HepG2 (cell line): ENCODE measurements at regions not wholly inside any gene's neighbourhood (a gene's known extent, or its start where the extent isn't known, plus 50 kb on each side); places are given as distances from the start of the nearest gene placed in this dataset.

Source experiments
- ATAC-seq: fragments of 200-7000 bp; cut with Tn5 transposase; 3 replicates; pipeline ENCODE4 v1.9.1; 2020; ENCODE audit warnings: mild to moderate bottlenecking, moderate library complexity
- BruUV-seq: library from RNA; stranded (reverse); fragments of 400-500 nt; replicated peaks from 2 replicates; lab custom pipeline; 2021; lab: Mats Ljungman, UMichigan
- CTCF ChIA-PET: fragments of 300-600 bp; formaldehyde crosslinking; extraction: SDS; loops from one replicate; lab custom pipeline; 2021; ENCODE audit warnings: low total read pairs, inconsistent platforms, low intra/inter-chr PET ratio; lab: Yijun Ruan, JAX
- POLR2A ChIA-PET: fragments of 350-600 bp; sonication (Branson Sonifier 250); formaldehyde crosslinking; loops from one replicate; lab custom pipeline; 2020; ENCODE audit warnings: antibody characterized with exemption, inconsistent platforms; lab: Yijun Ruan, JAX
- DNase-seq: peaks from one replicate; pipeline ENCODE4 v3.0.0-alpha.2; 2015; ENCODE audit warnings: low spot score
- FAIRE-seq: peaks from 3 replicates; lab custom pipeline; 2011; peaks lifted over from hg19 to GRCh38; lab: Jason Lieb, UNC
- H2AFZ ChIP-seq: one replicate; pipeline ENCODE4 v1.6.1; 2011; ENCODE audit warnings: low read length, inconsistent platforms
- H3K27ac ChIP-seq: fragments of 300-600 bp; 3 replicates; pipeline ENCODE4 v1.8.0; 2011; ENCODE audit warnings: mixed run types, mild to moderate bottlenecking, mixed read lengths, low read length, inconsistent platforms; ENCODE audit not compliant: insufficient read depth; ENCODE audit errors: extremely low read length
- H3K27me3 ChIP-seq, 2 experiments: fragments of 200-600 bp in 1 of 2; 2 replicates in 1 of 2; 3 replicates in 1 of 2; pipeline versions ENCODE4 v1.6.0 to v1.8.0; 2011; ENCODE audit warnings: low read length in 2 of 2, mild to moderate bottlenecking in 2 of 2, moderate library complexity in 2 of 2, inconsistent platforms in 1 of 2; ENCODE audit not compliant: insufficient read depth in 2 of 2, control insufficient read depth in 1 of 2
- H3K36me3 ChIP-seq, 2 experiments: fragments of 200-600 bp in 1 of 2; replicated peaks in 1 of 2; 2 replicates in 1 of 2; 3 replicates in 1 of 2; pipeline versions ENCODE4 v1.5.1 to v1.8.0; 2011; ENCODE audit warnings: low read length in 2 of 2, inconsistent platforms in 1 of 2; ENCODE audit not compliant: insufficient read depth in 2 of 2, control insufficient read depth in 1 of 2
- H3K4me1 ChIP-seq: 2 replicates; pipeline ENCODE4 v1.5.1; 2012; ENCODE audit warnings: low read length, inconsistent platforms; ENCODE audit not compliant: insufficient read depth
- H3K4me2 ChIP-seq: 2 replicates; pipeline ENCODE4 v1.6.0; 2011; ENCODE audit warnings: low read depth, low read length, inconsistent platforms
- H3K4me3 ChIP-seq, 3 experiments: fragments of 200-600 bp in 1 of 3; sonication (generic), shearing (Covaris generic) in 1 of 3; replicated peaks in 1 of 3; 2 replicates each; pipeline ENCODE4 v1.5.1; 2011 to 2016; ENCODE audit warnings: low read length in 3 of 3, inconsistent platforms in 2 of 3, low read depth in 2 of 3, mild to moderate bottlenecking in 2 of 3, control low read depth in 1 of 3, mixed read lengths in 1 of 3; ENCODE audit not compliant: insufficient read depth in 1 of 3
- H3K79me2 ChIP-seq: one replicate; pipeline ENCODE4 v1.6.1; 2011; ENCODE audit warnings: low read length, inconsistent platforms; ENCODE audit not compliant: insufficient read depth
- H3K9ac ChIP-seq: 2 replicates; pipeline ENCODE4 v1.6.0; 2011; ENCODE audit warnings: mild to moderate bottlenecking, low read depth, low read length, inconsistent platforms; ENCODE audit not compliant: insufficient read depth
- H3K9me3 ChIP-seq: 2 replicates; pipeline ENCODE4 v1.5.1; 2012; ENCODE audit warnings: mild to moderate bottlenecking, low read length
- H4K20me1 ChIP-seq: 2 replicates; pipeline ENCODE4 v1.6.0; 2011; ENCODE audit warnings: inconsistent platforms, mild to moderate bottlenecking, low read length, moderate library complexity; ENCODE audit not compliant: insufficient read depth
- ATF7 ChIP-seq, 2 experiments: fragments of 450-650 bp in 1 of 2; sonication (generic) in 1 of 2; formaldehyde crosslinking in 1 of 2; IDR thresholded peaks; 2 replicates each; pipeline versions ENCODE4 v1.4.0 to v1.6.1; 2016 to 2020; ENCODE audit warnings: antibody characterized with exemption in 1 of 2, mild to moderate bottlenecking in 1 of 2, missing genetic modification reagents in 1 of 2
- CREB1 ChIP-seq, 2 experiments: fragments of 450-650 bp in 1 of 2; IDR thresholded peaks; 2 replicates each; pipeline ENCODE4 v1.6.1; 2016 to 2017; ENCODE audit warnings: control low read depth in 1 of 2, mild to moderate bottlenecking in 1 of 2, missing compliant biosample characterization in 1 of 2, missing genetic modification characterization in 1 of 2
- NR2F6 ChIP-seq, 2 experiments: IDR thresholded peaks; 2 replicates each; pipeline ENCODE4 v1.6.1; 2016; ENCODE audit warnings: antibody characterized with exemption in 1 of 2, mild to moderate bottlenecking in 1 of 2
- POLR2AphosphoS2 ChIP-seq: IDR thresholded peaks from 2 replicates; pipeline ENCODE4 v1.6.1; 2011; ENCODE audit warnings: low read depth, low read length, improper control_type of control experiment
- WGBS: methylation state at CpG from one replicate; pipeline ENCODE4 v1.1.6; 2017; ENCODE audit warnings: low lambda C conversion rate; 5-methylcytosine and 5-hydroxymethylcytosine counted together
- in situ Hi-C: cut with HindIII; loops from 2 replicates; pipeline ENCODE4 v1.10.0; 2017; ENCODE audit warnings: low pct_unique_long_range_greater_than_20kb; ENCODE audit not compliant: extremely low pct_ligation_motif_present
- intact Hi-C: fragments of 100-400 bp; cut with micrococcal nuclease; formaldehyde crosslinking; loops from one replicate; pipeline ENCODE4 v1.10.0; 2022; ENCODE audit not compliant: unreplicated experiment
- TF ChIP-seq, protein P1 (sequence below): sonication (generic); formaldehyde crosslinking; IDR thresholded peaks from 2 replicates; pipeline ENCODE4 v1.4.0; 2020; ENCODE audit warnings: missing genetic modification reagents
- TF ChIP-seq, protein P2 (sequence below): sonication (generic); formaldehyde crosslinking; IDR thresholded peaks from 2 replicates; pipeline ENCODE4 v1.8.1; 2023; ENCODE audit warnings: mild to moderate bottlenecking, missing genetic modification reagents
- TF ChIP-seq, protein P3 (sequence below): IDR thresholded peaks from 2 replicates; pipeline ENCODE4 v1.6.1; 2016; ENCODE audit warnings: low read depth, control low read depth

DNA sequence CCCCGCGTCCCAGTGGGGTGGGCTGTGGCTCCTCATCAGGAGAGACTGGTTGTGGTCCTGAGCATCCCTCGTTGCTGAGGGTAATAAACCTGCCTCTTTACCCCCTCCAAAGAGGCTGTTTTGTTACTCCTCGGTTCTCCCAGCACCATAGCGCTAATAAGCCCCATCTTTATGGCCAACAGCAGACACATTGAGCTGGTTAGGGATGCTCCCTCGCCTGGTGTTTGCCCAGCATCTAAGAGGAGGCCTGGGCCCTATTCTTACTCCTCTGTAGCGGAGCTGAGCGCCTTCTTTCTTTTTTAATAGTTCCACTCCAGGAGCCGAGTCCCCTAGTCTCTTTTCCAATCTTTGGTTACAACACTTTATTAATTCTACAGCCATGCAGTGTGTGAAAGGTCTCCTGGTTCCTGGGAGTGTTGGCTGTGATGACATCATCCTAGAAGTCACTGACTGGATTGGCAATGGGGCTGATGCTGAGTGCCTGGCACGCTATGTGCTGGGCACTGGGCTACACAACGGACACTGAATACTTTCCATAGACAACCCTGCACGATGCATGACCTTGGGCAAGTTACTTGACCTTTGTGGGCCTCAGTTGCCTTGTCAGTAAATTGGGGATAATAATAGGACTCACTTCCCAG is 50.6 kb upstream of the CCDC167 start:
- in situ Hi-C loops (no loop called here), intact Hi-C loops (no loop called here)
- TF ChIP-seq CREB1 (IDR thresholded peaks at IDR 0.05) (peak; percentile 45; the same call in 1 of the 2 replicates), CREB1 (CRISPR knock-in tag; IDR thresholded peaks at IDR 0.05) (no peak), POLR2AphosphoS2 (no peak), ATF7 (IDR thresholded peaks at IDR 0.05) (peak; percentile 92), ATF7 (CRISPR knock-in tag; IDR thresholded peaks at IDR 0.05) (no peak)
- TF ChIP-seq, protein P1, sequence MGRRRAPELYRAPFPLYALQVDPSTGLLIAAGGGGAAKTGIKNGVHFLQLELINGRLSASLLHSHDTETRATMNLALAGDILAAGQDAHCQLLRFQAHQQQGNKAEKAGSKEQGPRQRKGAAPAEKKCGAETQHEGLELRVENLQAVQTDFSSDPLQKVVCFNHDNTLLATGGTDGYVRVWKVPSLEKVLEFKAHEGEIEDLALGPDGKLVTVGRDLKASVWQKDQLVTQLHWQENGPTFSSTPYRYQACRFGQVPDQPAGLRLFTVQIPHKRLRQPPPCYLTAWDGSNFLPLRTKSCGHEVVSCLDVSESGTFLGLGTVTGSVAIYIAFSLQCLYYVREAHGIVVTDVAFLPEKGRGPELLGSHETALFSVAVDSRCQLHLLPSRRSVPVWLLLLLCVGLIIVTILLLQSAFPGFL: no peak
- Histone ChIP-seq H4K20me1 (no peaks in the 10 kb centered on the region), H3K4me3 (no peak overlapping the region), H2AFZ (no peak overlapping the region), H3K9ac (no peak overlapping the region), H3K79me2 (no peaks in the 10 kb centered on the region), H3K4me2 (no peak overlapping the region), H3K27ac (no peak overlapping the region), H3K36me3 (no peaks in the 10 kb centered on the region), H3K9me3 (no peaks in the 10 kb centered on the region), H3K27me3 (peaks cover 5 to 66% of the 10 kb centered on the region in 2 experiments), H3K4me1 (no peaks in the 10 kb centered on the region)
- ChIA-PET POLR2A (no interaction called here), CTCF (no interaction called here)
- DNase-seq (no peak), ATAC-seq (no peak), FAIRE-seq (no peak)
- no TSS peak for BruUV-seq
- WGBS: 29% methylated on average over 10 of the region's 12 CpGs

DNA sequence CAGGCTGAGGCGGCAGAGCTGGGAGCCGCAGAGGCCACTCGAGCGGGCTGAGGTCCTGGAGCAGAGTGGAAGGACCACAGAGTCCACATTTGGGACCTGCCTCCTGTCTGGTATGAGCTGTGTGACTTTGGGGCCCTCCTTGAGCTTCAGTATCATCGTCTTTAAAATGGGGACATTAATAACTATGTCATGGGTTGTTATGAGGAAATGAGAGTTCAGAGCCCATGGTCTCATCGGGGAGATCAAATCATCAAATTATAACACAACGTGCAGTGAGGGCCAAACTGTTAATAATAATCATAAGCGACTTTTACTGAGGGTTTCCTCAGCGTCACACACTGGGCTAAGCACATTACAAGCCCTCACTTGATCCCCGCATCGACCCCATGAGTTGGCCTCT is 49.9 kb upstream of the CCDC167 start:
- Histone ChIP-seq H3K36me3 (no peaks in the 10 kb centered on the region), H3K4me3 (no peak overlapping the region), H3K79me2 (no peaks in the 10 kb centered on the region), H3K9ac (no peak overlapping the region), H4K20me1 (no peaks in the 10 kb centered on the region), H3K9me3 (no peaks in the 10 kb centered on the region), H3K27me3 (peaks cover 5 to 65% of the 10 kb centered on the region in 2 experiments), H3K4me2 (no peak overlapping the region), H3K4me1 (no peaks in the 10 kb centered on the region), H3K27ac (no peak overlapping the region), H2AFZ (no peak overlapping the region)
- WGBS: 33% methylated on average over 7 of the region's 11 CpGs
- in situ Hi-C loops (no loop called here), intact Hi-C loops (no loop called here)
- ChIA-PET POLR2A (no interaction called here), CTCF (no interaction called here)
- TF ChIP-seq NR2F6 (IDR thresholded peaks at IDR 0.05) (no peak), NR2F6 (CRISPR knock-in tag; IDR thresholded peaks at IDR 0.05) (no peak)
- TF ChIP-seq, protein P2, sequence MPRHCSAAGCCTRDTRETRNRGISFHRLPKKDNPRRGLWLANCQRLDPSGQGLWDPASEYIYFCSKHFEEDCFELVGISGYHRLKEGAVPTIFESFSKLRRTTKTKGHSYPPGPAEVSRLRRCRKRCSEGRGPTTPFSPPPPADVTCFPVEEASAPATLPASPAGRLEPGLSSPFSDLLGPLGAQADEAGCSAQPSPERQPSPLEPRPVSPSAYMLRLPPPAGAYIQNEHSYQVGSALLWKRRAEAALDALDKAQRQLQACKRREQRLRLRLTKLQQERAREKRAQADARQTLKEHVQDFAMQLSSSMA: no peak
- TF ChIP-seq, protein P3, sequence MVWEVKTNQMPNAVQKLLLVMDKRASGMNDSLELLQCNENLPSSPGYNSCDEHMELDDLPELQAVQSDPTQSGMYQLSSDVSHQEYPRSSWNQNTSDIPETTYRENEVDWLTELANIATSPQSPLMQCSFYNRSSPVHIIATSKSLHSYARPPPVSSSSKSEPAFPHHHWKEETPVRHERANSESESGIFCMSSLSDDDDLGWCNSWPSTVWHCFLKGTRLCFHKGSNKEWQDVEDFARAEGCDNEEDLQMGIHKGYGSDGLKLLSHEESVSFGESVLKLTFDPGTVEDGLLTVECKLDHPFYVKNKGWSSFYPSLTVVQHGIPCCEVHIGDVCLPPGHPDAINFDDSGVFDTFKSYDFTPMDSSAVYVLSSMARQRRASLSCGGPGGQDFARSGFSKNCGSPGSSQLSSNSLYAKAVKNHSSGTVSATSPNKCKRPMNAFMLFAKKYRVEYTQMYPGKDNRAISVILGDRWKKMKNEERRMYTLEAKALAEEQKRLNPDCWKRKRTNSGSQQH (CRISPR knock-in tag): no peak
- no peak for ATAC-seq
- no peak for FAIRE-seq
- no TSS peak for BruUV-seq
- no peak for DNase-seq
